GM21786 (cell line): ENCODE measurements at regions not wholly inside any gene's neighbourhood (a gene's known extent, or its start where the extent isn't known, plus 50 kb on each side); places are given as distances from the start of the nearest gene placed in this dataset.

Experiments used
- ATAC-seq: cut with Tn5 transposase; IDR thresholded peaks from one replicate; pipeline ENCODE4 v1.9.1; 2021; ENCODE audit not compliant: unreplicated experiment

DNA sequence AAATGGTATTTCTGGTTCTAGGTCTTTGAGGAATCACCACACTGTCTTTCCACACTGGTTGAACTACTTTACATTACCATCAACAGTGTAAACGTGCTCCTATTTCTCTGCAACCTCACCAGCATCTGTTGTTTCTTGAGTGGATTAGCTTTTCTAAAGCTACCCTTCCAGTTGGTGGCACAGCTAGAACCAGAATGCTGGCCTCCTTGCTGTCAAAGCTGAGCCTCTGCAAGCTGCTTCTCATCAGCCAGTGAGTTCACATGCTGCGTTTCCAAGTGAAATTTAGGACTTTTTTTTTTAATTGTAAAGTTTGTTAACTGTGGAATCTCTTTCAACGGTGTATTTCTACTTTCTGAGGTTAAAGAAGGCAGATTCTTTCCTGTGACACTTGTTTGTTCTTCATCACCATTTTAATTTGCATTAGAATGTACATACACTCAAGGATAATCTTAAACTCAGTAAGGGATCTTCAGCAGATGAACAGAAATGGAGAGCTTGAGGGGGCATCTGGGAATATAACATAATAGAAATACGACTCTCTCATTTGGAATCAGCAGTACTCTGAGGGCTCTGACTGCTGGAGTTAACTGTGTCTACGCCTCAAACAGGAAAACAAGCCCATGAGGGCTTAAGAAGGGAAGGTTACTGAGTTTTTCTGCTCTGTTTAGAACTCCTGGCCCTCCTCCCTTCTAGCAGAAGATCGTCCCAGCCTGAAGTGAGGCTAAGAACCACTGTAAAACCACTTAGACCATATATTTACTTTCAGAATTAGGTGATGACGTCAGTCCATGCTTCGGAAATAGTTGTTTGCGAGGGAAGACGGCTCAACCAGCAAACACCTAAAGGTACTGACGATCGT is 148.4 kb upstream of the FAM20A start:
- no peak for ATAC-seq

DNA sequence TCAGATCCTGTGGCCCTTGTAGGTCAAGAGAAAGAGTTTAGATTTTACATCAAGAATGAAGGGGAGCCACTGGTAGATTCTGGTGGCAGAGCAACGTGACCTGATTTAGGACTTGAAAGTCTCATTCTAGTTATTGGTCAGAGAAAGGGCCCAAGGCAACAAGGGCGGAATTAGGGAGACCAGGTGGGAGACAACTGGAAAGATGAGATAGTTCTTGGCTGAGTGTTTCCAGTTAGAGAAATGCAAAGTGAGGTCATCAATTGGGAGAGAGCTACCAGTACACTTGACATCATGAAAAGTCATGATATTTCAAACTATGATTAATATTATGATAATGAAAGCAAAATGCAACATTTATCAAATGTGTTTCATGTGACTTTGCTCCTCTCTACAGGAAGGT is 147.2 kb upstream of the FAM20A start:
- ATAC-seq = no peak

DNA sequence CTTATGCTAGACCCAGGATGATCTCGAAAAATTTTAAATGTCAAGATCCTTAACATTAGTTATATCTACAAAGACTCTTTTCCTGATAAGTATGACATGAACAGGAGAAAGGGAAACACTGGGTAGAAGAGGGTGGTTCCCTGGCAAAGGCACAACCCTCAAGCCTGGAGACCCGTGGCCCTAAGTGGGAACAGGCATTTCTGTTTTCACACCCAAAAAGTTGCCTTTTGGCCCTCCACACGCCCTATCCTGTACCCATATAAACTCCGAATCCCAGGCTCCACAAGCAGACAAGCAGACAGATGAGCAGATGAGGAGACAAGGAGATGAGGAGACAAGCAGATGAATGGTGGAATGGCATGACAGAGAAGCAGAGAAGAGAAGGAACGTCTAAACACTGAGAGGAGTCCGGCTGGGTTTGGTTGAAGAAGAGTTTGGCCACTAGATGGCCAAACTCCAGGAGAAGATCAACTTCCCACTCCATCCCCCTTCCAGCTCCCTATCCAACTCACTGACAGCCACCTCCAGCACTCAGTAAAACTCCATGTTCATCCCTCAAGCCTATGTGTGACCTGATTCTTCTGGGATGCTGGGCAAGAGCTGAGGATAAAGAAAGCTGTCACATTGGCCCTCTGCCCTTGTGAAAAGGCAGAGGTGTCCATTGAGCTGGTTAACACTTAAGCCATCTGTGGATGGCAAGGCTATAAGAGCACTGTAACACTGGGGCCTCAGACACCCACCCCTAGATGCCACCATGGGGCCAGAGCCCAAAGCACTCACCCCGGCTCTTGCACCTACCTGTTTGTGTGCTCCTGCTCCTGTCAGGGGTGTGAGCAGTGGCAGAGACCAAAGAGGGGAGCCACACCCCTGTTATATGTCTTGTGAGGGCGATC is 139.6 kb upstream of the FAM20A start:
- ATAC-seq = no peak

- ATAC-seq = no peak
These were observed 136.7 kb upstream of the FAM20A start for GRCh38 chr17:68737761-68738443.

GRCh38 chr17:68734931-68735330 is 133.8 kb upstream of the FAM20A start:
- ATAC-seq = no peak

DNA sequence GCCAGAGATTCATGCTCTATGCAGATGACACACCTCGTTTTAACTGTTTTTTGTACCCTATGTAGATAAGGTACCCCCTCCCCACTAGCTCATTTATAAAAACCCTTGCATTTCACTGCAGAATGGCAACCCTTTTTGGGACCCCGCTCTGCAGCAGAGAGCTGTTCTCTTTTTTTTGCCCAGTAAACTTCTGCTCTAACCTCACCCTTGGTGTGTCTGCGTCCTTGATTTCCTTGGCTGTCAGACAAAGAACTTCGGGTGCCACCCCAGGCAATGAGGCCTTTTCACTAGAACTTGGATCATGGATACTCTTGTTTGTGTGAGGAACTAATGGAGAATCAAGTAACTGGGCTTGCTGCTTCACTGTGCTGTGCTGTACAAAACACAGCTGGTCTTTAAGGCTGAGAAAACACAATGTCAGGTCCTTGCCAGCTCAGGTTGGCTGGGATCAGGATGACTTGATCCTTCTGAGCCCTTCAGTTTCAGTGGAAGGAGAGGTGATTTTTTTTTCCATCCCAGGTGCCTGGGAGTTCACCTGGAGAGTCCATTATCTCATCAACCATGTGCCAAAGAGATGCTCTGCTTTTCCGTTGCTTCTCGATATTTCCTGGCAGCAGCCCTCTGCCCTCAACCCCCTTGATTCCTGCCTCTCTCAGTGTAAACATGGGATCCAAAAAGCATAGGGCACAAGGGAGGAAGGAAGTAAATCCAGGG is 133.2 kb upstream of the FAM20A start:
- no peak for ATAC-seq

- ATAC-seq = no peak
These were observed 132.3 kb upstream of the FAM20A start for GRCh38 chr17:68733241-68734176.

DNA sequence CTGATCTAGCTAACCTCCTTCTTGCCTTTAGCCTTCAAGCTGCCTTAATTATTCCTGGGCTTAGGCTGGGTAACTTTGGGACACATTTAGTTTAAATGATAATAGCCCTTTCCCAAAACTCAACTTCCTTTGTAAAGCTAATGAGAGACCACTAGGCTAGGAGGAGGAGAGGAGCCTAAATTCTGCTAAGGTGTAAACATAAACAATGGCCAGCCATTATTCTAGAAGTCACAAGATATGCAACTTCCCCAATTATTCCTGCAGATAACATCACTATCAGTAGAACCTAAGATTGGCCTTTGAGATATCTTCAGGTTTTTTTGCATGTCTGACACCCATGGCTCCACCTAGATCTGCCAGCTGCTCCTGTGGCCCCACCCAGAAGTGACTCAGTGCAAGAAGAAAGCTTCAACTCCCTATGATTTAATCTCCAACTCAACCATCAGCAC is 131.2 kb upstream of the FAM20A start:
- ATAC-seq = no peak

DNA sequence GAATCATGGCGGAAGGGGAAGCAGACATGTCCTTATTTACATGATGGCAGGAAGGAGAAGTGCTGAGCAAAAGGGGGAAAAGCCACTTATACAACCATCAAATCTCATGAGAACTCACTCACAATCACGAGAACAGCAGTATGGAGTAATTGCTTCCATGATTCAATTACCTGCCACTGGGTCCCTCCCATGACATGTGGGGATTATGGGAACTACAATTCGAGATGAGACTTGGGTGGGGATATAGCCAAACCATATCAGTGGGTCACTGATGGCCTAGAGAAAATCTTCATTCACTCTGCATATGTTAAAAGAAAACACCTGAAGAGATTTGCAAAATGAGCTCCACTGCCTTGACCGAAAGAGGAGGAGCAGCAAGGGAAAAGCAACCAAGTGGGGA is 130.3 kb upstream of the FAM20A start:
- no peak for ATAC-seq

DNA sequence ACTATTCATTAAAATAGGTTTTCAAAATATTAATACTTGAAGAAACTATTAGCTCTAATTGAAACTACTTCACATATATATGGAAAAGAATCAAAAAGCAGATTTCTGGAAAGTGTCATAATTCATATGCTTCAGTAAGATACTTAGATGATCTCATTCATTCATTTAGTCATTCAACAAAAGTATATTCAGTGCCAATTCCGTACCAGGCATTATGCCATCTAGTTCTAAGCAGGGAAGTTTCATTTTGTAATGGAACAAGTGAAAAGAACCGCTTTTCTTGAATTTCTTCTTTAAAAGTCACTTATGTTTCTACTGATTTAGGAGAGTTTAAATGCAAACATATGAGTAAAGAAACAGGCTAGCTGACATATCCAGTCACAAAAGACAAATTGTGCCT is 118.3 kb upstream of the FAM20A start:
- no peak for ATAC-seq

GRCh38 chr17:68718926-68719325 is 117.8 kb upstream of the FAM20A start:
- no peak for ATAC-seq

DNA sequence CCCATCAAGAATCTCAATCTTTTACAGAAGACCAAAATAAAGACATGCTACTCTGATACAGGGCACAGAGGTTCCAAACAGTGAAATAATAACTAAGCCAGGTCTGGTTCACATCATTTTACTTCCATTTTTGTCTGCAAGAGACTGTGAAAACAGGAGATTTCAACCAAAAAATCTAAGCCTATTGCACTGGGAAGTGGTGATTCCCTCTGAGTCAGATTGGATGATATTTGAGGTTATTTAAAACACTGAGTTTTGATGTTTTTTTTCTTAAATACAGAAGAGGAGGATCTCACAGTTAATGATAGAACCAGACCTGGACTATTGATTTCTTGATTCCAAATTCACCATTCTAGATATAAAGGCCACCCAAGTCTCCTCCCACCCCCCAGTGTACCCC is 117.3 kb upstream of the FAM20A start:
- no peak for ATAC-seq

- no peak for ATAC-seq
These were observed 113.5 kb upstream of the FAM20A start for GRCh38 chr17:68714676-68715075.

DNA sequence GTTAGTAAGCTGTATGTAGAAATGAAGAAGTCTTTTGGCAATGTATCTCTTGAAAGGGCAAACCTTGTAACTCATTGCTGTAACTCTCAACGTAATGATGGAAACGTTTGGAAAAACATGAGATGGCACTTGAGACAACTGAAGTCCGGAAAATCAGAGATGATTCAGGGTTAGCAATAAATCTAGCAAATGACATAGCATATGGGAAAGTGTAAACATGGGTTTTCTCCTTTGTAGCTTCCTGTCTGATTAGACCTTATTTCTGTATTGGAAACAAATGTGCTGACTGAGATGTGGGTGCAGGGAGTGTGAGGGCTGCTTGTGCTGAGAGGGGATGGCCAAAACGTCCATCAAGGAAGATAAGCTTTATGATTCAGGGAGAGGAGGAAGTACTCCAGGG is 110.7 kb upstream of the FAM20A start:
- no peak for ATAC-seq

DNA sequence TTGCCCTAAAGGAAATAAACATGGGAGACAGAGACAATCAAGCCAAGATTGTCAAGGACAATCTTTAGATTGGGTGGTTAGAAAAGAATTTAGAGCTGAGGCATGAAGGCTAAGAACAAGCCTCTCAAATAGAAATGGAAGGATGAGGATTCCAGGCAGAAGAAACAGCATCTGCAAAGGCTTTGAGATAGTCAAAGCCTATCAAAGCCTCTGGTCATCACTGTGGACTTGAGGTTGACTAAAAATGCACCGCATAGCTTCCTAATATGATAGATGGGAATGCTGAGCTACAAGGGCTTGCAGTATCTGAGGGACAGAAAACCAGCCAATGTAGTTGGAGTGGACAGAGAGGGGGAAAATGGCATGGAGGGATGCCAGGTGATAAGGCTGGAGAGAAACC is 109.8 kb upstream of the FAM20A start:
- no peak for ATAC-seq

GRCh38 chr17:68710035-68710780 is 109.0 kb upstream of the FAM20A start:
- no peak for ATAC-seq

- ATAC-seq = no peak
These were observed 108.3 kb upstream of the FAM20A start for GRCh38 chr17:68709461-68709860.

- no peak for ATAC-seq
These were observed 105.9 kb upstream of the FAM20A start for GRCh38 chr17:68707031-68707430.

DNA sequence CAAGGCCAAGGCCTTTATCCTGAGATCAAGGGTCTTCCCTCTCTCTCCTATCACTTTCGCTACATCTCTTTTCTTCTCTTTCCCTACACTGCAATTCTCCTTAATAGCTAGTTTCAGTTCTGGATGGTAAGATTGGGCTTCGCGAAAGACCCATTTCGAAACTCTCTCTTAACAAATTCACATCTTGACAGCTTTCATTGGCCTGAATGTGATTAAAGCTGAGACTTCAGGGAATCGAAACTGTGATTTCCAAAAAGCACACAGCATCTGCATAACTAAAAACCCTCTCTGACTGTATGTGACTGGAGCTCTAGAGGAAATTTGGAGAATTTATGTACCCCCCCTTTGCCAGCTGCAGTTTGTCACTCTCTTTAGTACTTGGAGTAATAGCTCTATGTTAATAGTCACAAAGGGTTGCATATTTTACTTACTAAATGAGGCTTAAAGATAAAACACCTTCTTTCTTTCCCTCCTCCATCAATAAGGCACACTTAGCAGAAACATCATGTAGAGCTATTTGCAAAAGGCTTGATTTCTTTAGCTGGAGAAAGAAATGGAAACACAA is 105.3 kb upstream of the FAM20A start:
- ATAC-seq = no peak
